Ishikawa (cell line): ENCODE measurements at regions not wholly inside any gene's neighbourhood (a gene's known extent, or its start where the extent isn't known, plus 50 kb on each side); places are given as distances from the start of the nearest gene placed in this dataset.

ENCODE experiments used
- CEBPB ChIP-seq: IDR thresholded peaks from 2 replicates; pipeline ENCODE4 v1.6.1; 2012
- CREB1 ChIP-seq: IDR thresholded peaks from 2 replicates; pipeline ENCODE4 v1.6.1; 2012; ENCODE audit warnings: low read depth
- EGR1 ChIP-seq: IDR thresholded peaks from 2 replicates; pipeline ENCODE4 v1.6.1; 2012
- EP300 ChIP-seq: IDR thresholded peaks from 2 replicates; pipeline ENCODE4 v1.6.1; 2012; ENCODE audit warnings: borderline replicate concordance
- FOXM1 ChIP-seq: IDR thresholded peaks from 2 replicates; pipeline ENCODE4 v1.6.1; 2012; ENCODE audit warnings: low read depth, borderline replicate concordance
- NFIC ChIP-seq: IDR thresholded peaks from 2 replicates; pipeline ENCODE4 v1.6.1; 2012
- RAD21 ChIP-seq: IDR thresholded peaks from 2 replicates; pipeline ENCODE4 v1.6.1; 2012; ENCODE audit warnings: low read depth
- TAF1 ChIP-seq: IDR thresholded peaks from 2 replicates; pipeline ENCODE4 v1.6.1; 2012; ENCODE audit warnings: low read depth, mild to moderate bottlenecking
- TCF12 ChIP-seq: IDR thresholded peaks from 2 replicates; pipeline ENCODE4 v1.6.1; 2012; ENCODE audit warnings: low read depth
- TEAD4 ChIP-seq: IDR thresholded peaks from 2 replicates; pipeline ENCODE4 v1.6.1; 2012
- YY1 ChIP-seq: IDR thresholded peaks from 2 replicates; pipeline ENCODE4 v1.6.1; 2012; ENCODE audit warnings: low read depth
- ZBTB7A ChIP-seq: IDR thresholded peaks from 2 replicates; pipeline ENCODE4 v1.6.1; 2012; ENCODE audit warnings: low read depth
- TF ChIP-seq, protein P1 (sequence below): IDR thresholded peaks from 2 replicates; pipeline ENCODE4 v1.6.1; 2012; ENCODE audit warnings: low read depth, mild to moderate bottlenecking
- TF ChIP-seq, protein P2 (sequence below): IDR thresholded peaks from 2 replicates; pipeline ENCODE4 v1.6.1; 2012
- TF ChIP-seq, protein P3 (sequence below): IDR thresholded peaks from 2 replicates; pipeline ENCODE4 v1.6.1; 2012

DNA sequence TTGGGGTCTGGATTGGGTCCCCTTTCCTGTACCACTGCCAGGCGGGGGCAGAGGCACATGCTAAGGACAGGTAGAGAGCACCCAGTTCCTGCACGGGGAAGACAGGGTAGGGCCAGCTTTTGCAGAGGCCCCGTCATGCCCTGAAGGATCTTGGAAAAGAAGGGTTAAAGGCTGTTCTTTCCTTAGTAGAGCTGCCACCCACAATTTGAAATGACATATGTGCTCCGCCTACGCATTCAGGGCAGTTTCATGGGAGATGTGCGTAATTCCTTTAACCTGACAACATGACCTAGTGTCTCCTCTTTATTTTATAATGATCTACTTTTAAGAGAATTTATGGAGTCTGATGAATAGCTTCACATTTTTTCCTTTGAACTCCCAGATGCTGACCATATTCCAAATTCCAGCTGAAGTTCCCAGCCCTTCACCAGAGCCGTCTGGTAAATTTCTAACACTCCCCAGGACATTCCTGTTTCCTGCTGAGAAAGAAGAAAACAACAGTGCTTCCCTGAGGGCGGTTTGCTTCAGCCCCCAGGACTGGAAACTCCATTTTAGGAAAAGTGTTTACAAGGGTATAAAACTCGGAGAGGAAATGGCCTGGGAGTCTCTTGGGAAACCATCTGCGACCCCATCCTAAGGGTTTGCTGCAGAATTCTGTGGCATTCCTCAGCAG is 58.9 kb upstream of the PLEKHG3 start:
- TF ChIP-seq ZBTB7A, result no peak
- TF ChIP-seq, protein P1, sequence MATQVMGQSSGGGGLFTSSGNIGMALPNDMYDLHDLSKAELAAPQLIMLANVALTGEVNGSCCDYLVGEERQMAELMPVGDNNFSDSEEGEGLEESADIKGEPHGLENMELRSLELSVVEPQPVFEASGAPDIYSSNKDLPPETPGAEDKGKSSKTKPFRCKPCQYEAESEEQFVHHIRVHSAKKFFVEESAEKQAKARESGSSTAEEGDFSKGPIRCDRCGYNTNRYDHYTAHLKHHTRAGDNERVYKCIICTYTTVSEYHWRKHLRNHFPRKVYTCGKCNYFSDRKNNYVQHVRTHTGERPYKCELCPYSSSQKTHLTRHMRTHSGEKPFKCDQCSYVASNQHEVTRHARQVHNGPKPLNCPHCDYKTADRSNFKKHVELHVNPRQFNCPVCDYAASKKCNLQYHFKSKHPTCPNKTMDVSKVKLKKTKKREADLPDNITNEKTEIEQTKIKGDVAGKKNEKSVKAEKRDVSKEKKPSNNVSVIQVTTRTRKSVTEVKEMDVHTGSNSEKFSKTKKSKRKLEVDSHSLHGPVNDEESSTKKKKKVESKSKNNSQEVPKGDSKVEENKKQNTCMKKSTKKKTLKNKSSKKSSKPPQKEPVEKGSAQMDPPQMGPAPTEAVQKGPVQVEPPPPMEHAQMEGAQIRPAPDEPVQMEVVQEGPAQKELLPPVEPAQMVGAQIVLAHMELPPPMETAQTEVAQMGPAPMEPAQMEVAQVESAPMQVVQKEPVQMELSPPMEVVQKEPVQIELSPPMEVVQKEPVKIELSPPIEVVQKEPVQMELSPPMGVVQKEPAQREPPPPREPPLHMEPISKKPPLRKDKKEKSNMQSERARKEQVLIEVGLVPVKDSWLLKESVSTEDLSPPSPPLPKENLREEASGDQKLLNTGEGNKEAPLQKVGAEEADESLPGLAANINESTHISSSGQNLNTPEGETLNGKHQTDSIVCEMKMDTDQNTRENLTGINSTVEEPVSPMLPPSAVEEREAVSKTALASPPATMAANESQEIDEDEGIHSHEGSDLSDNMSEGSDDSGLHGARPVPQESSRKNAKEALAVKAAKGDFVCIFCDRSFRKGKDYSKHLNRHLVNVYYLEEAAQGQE, result no peak
- peak; percentile 97 for TF ChIP-seq TEAD4
- peak; percentile 63; the same call in 1 of the 2 replicates for TF ChIP-seq YY1
- TF ChIP-seq TAF1, result peak; percentile 30; the same call in 1 of the 2 replicates
- peak; percentile 95 for TF ChIP-seq FOXM1
- TF ChIP-seq EGR1, result peak; percentile 99
- TF ChIP-seq, protein P2, sequence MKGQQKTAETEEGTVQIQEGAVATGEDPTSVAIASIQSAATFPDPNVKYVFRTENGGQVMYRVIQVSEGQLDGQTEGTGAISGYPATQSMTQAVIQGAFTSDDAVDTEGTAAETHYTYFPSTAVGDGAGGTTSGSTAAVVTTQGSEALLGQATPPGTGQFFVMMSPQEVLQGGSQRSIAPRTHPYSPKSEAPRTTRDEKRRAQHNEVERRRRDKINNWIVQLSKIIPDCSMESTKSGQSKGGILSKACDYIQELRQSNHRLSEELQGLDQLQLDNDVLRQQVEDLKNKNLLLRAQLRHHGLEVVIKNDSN, result no peak
- TF ChIP-seq TCF12, result peak; percentile 95
- TF ChIP-seq CEBPB, result peak; percentile 22; the same call in 1 of the 2 replicates
- peak; percentile 66 for TF ChIP-seq NFIC
- TF ChIP-seq EP300, result peak; percentile 95
- TF ChIP-seq RAD21, result peak; percentile 9; the same call in 1 of the 2 replicates
- no peak for TF ChIP-seq CREB1
- TF ChIP-seq, protein P3, sequence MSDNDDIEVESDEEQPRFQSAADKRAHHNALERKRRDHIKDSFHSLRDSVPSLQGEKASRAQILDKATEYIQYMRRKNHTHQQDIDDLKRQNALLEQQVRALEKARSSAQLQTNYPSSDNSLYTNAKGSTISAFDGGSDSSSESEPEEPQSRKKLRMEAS, result peak; percentile 20

DNA sequence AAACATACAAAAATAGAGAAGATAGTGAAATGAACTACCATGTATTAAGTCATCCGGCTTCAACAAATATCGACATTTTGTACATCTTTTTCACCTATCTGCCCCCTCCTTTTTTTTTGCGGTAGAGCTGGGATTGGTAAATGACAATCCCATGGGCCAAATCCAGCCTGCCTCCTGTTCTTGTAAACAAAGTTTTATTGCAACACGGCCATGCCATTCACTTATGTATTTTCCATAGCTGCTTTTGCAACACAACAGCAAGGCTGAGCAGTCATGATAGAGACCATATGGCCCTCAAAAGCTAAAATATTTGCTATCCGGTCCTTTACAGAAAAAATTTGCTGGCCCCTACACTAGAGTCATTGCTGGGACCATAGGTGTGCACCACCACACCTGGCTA is 58.1 kb upstream of the PLEKHG3 start:
- TF ChIP-seq, protein P1, result no peak
- TF ChIP-seq NFIC (no peak), TEAD4 (no peak), FOXM1 (no peak), CREB1 (no peak), TCF12 (no peak)

DNA sequence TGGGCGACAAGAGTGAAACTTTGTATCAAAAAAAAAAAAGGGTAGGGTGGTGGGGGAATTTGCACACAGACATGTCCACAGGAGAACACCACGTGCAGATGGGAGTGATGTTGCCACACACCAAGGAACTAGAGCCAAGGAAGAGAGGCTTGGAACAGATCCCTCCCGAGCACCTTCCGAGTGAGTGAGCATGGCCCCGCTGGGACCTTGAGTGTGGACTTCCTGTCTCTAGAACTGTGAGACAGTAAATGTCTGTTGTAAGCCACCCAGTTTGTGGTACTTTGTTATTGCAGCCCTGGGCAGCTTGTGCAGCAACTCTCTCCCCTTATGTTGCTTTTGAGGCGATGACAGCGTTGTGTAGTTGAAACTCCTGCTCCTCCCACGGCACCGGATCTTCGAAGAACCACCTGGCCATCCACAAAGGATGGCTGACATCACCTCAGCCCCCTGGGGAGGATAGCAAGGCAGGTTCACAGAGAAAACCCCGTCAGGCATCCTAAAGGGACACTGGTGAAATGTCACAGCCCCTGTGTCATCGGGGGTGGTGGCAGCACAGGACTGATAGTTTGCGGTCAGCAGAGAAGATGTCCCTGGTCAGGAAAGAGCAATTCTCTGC is 54.7 kb upstream of the PLEKHG3 start:
- TF ChIP-seq RAD21, result no peak
- no peak for TF ChIP-seq YY1
- TF ChIP-seq TCF12, result no peak
- no peak for TF ChIP-seq TEAD4
- TF ChIP-seq, protein P2, result 0 out of 2 replicates have a peak, but pooled peaks have one; percentile 20
- TF ChIP-seq, protein P1, result no peak
- TF ChIP-seq, protein P3, result peak; percentile 47; the same call in 1 of the 2 replicates

DNA sequence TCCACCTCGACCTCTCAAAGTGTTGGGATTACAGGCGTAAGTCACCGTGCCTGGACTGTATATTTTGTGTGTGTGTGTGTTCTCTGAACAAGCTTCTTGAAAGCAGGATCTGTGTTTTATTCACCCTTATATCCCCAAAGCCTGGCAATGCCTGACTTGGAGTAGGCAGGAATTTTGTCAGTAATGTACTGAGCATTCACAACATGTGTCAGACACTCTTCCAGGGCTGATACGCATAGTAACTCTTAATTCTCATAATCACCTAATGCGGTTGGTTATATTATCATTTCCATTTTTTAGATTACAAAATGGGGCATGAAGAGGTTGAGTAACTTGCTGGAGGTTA is 50.4 kb upstream of the PLEKHG3 start:
- TF ChIP-seq, protein P2, result no peak
- TF ChIP-seq FOXM1 (no peak), ZBTB7A (no peak), RAD21 (no peak), YY1 (no peak), EP300 (no peak), CEBPB (no peak), TEAD4 (no peak), NFIC (no peak)
- TF ChIP-seq, protein P3, result no peak
